HCEC 1CT (cell line): ENCODE measurements at regions not wholly inside any gene's neighbourhood (a gene's known extent, or its start where the extent isn't known, plus 50 kb on each side); places are given as distances from the start of the nearest gene placed in this dataset.

Experiments used
- DNase-seq: peaks from one replicate; pipeline ENCODE4 v3.0.0-alpha.2; 2017

- no peak for DNase-seq
These were observed 145.9 kb upstream of the WDR11 start for GRCh38 chr10:120705309-120705708.

- no peak for DNase-seq
These were observed 141.1 kb upstream of the WDR11 start for GRCh38 chr10:120710076-120710475.

- no peak for DNase-seq
These were observed 139.3 kb upstream of the WDR11 start for GRCh38 chr10:120711860-120712259.

- no peak for DNase-seq
These were observed 137.5 kb upstream of the WDR11 start for GRCh38 chr10:120713573-120714205.

GRCh38 chr10:120715171-120715570, 136.0 kb upstream of the WDR11 start:
- DNase-seq, result no peak

GRCh38 chr10:120719333-120719732, 131.8 kb upstream of the WDR11 start:
- DNase-seq, result no peak

GRCh38 chr10:120727001-120727400, 124.2 kb upstream of the WDR11 start:
- no peak for DNase-seq

GRCh38 chr10:120729547-120729946, 121.6 kb upstream of the WDR11 start:
- DNase-seq, result no peak

GRCh38 chr10:120732067-120732466, 119.1 kb upstream of the WDR11 start:
- no peak for DNase-seq

GRCh38 chr10:120732643-120733313, 118.4 kb upstream of the WDR11 start:
- no peak for DNase-seq

- DNase-seq, result no peak
These were observed 116.6 kb upstream of the WDR11 start for GRCh38 chr10:120734483-120735078.

- DNase-seq, result no peak
These were observed 115.8 kb upstream of the WDR11 start for GRCh38 chr10:120735315-120735714.

- peak; percentile 12 for DNase-seq
These were observed 115.3 kb upstream of the WDR11 start for GRCh38 chr10:120735773-120736371.

- no peak for DNase-seq
These were observed 114.8 kb upstream of the WDR11 start for GRCh38 chr10:120736377-120736776.

- no peak for DNase-seq
These were observed 112.5 kb upstream of the WDR11 start for GRCh38 chr10:120738658-120739057.

- no peak for DNase-seq
These were observed 109.8 kb upstream of the WDR11 start for GRCh38 chr10:120741396-120741795.

- no peak for DNase-seq
These were observed 108.8 kb upstream of the WDR11 start for GRCh38 chr10:120742373-120742772.

- DNase-seq, result no peak
These were observed 107.1 kb upstream of the WDR11 start for GRCh38 chr10:120744040-120744439.

GRCh38 chr10:120746001-120746777, 105.0 kb upstream of the WDR11 start:
- DNase-seq, result no peak

GRCh38 chr10:120748519-120748918, 102.6 kb upstream of the WDR11 start:
- no peak for DNase-seq

GRCh38 chr10:120749072-120749471, 102.1 kb upstream of the WDR11 start:
- DNase-seq, result no peak

GRCh38 chr10:120749856-120750566, 101.2 kb upstream of the WDR11 start:
- no peak for DNase-seq

- DNase-seq, result no peak
These were observed 95.4 kb upstream of the WDR11 start for GRCh38 chr10:120755771-120756170.
